ENCODE measurements at regions not wholly inside any gene's neighbourhood (a gene's known extent, or its start where the extent isn't known, plus 50 kb on each side); places are given as distances from the start of the nearest gene placed in this dataset.

- Histone ChIP-seq H3K27me3 (ENCODE audit: control insufficient read depth, insufficient read depth, low read length) (peaks cover 4% of the 10 kb centered on the region), H3K4ac (ENCODE audit: low read depth, low read length) (no peak overlapping the region), H3K23ac (ENCODE audit: low read depth, low read length) (no peak overlapping the region), H3K9me1 (ENCODE audit: insufficient read depth, low read length) (no peaks in the 10 kb centered on the region), H3K4me2 (ENCODE audit: low read depth, low read length) (no peak overlapping the region), H2AK9ac (replicated peaks; ENCODE audit: low read depth, low read length, poor library complexity) (no peak overlapping the region), H2BK15ac (ENCODE audit: low read depth, low read length) (no peak overlapping the region), H2BK120ac (ENCODE audit: low read depth, low read length) (no peak overlapping the region), H3K9me3 (ENCODE audit: control insufficient read depth, insufficient read depth, low read length) (no peaks in the 10 kb centered on the region), H3K56ac (ENCODE audit: extremely low read depth, insufficient read depth, low read length) (no peak overlapping the region), H2BK20ac (ENCODE audit: low read depth, low read length) (no peak overlapping the region), H3K36me3 (ENCODE audit: control insufficient read depth, insufficient read depth, low read length) (no peaks in the 10 kb centered on the region), H4K8ac (ENCODE audit: low read depth in 2 of 2, low read length in 2 of 2) (no peak overlapping the region), H4K5ac (ENCODE audit: low read depth, low read length) (no peak overlapping the region), H3K27ac (ENCODE audit: insufficient read depth, low read length) (no peak overlapping the region), H3K9ac (ENCODE audit: low read depth, low read length) (no peak overlapping the region), H4K20me1 (ENCODE audit: insufficient read depth, low read length) (no peaks in the 10 kb centered on the region), H2AFZ (replicated peaks; ENCODE audit: low read length, poor library complexity) (no peak overlapping the region), H3K4me3 (ENCODE audit: insufficient read depth, low read depth, low read length) (no peak overlapping the region), H2AK5ac (ENCODE audit: low read depth, low read length) (no peak overlapping the region), H3K4me1 (ENCODE audit: control insufficient read depth, insufficient read depth, low read length) (no peaks in the 10 kb centered on the region), H3K79me1 (ENCODE audit: low read depth in 1 of 2, low read length in 2 of 2) (no peaks in the 10 kb centered on the region), H2BK5ac (ENCODE audit: low read depth, low read length, poor library complexity, severe bottlenecking) (no peak overlapping the region), H3K18ac (ENCODE audit: low read depth, low read length) (no peak overlapping the region), H3K14ac (replicated peaks; ENCODE audit: low read depth, low read length) (no peak overlapping the region), H4K91ac (ENCODE audit: insufficient read depth, low read depth, low read length) (no peak overlapping the region)
- dilution Hi-C loops (cut with HindIII; ENCODE audit: low sequenced_read_pairs, unreplicated experiment) = no loop called here
- ATAC-seq (ENCODE audit: low read depth) (no peak), DNase-seq (no peak)
- intact Hi-C loops (cut with micrococcal nuclease) = no loop called here
- in situ Hi-C loops (cut with MboI; ENCODE audit: low sequenced_read_pairs) = no loop called here
- TF ChIP-seq CTCF (conservative IDR thresholded peaks at IDR 0.05; ENCODE audit: low read depth, low read length) (no peak), RCOR1 (IDR thresholded peaks at IDR 0.05; ENCODE audit: insufficient replicate concordance, low read length) (no peak), MAZ (IDR thresholded peaks at IDR 0.05; ENCODE audit: borderline replicate concordance, low read depth, low read length) (no peak), MXI1 (IDR thresholded peaks at IDR 0.05; ENCODE audit: borderline replicate concordance, low read depth, low read length) (no peak), ELK1 (IDR thresholded peaks at IDR 0.05; ENCODE audit: borderline replicate concordance, low read depth, low read length) (no peak), CEBPB (IDR thresholded peaks at IDR 0.05; ENCODE audit: low read depth, low read length) (no peak), USF2 (IDR thresholded peaks at IDR 0.05; ENCODE audit: low read depth, low read length) (no peak), FOS (IDR thresholded peaks at IDR 0.05; ENCODE audit: low read depth, low read length) (no peak), RAD21 (IDR thresholded peaks at IDR 0.05; ENCODE audit: low read length) (no peak), CHD1 (IDR thresholded peaks at IDR 0.05; ENCODE audit: low read depth, low read length) (no peak), POLR2A (IDR thresholded peaks at IDR 0.05; ENCODE audit: low read depth, low read length) (no peak), SMC3 (IDR thresholded peaks at IDR 0.05; ENCODE audit: low read depth, low read length) (no peak)
- WGBS, 2 experiments (ENCODE audit: extremely low coverage in 2 of 2, insufficient read length in 1 of 2) = no CpG with 5 or more reads among the region's 2 CpGs
- ChIA-PET POLR2A (ENCODE audit: unreplicated experiment) (no interaction called here), CTCF (no interaction called here)
- BruUV-seq (replicated peaks) = no TSS peak
Measured at GRCh38 chr2:66069937-66070720, 364.8 kb upstream of the MEIS1 start.

Measured in IMR-90 (cell line).